SK-N-SH (cell line): ENCODE measurements at regions not wholly inside any gene's neighbourhood (a gene's known extent, or its start where the extent isn't known, plus 50 kb on each side); places are given as distances from the start of the nearest gene placed in this dataset.

Experiments used
- CTCF ChIA-PET: fragments of 300-600, 350-600 bp; formaldehyde crosslinking; extraction: SDS; loops from one replicate; lab custom pipeline; 2021; lab: Yijun Ruan, JAX
- POLR2A ChIA-PET: fragments of 350-600 bp; sonication (Branson Sonifier 250); formaldehyde crosslinking; extraction: SDS; loops from one replicate; lab custom pipeline; 2020; ENCODE audit warnings: antibody characterized with exemption, inconsistent platforms; lab: Yijun Ruan, JAX
- DNase-seq: peaks from one replicate; pipeline ENCODE4 v3.0.0; 2012
- H2AFZ ChIP-seq: fragments of 200-600 bp; sonication (generic); 2 replicates; pipeline ENCODE4 v1.8.1; 2016; ENCODE audit warnings: antibody characterized with exemption, mild to moderate bottlenecking, low read depth
- H3F3A ChIP-seq: fragments of 200-600 bp; sonication (generic); replicated peaks from 2 replicates; pipeline ENCODE3; 2016; ENCODE audit warnings: antibody characterized with exemption, mild to moderate bottlenecking; ENCODE audit not compliant: insufficient read depth
- H3K27ac ChIP-seq, 2 experiments: fragments of 200-500 bp in 1 of 2; fragments of 200-600 bp in 1 of 2; sonication (Bioruptor generic) in 1 of 2; sonication (generic), shearing (Covaris generic) in 1 of 2; 2 replicates each; pipeline versions ENCODE4 v1.5.1 to v1.6.1; 2014 to 2016; ENCODE audit warnings: low read depth in 2 of 2, inconsistent platforms in 1 of 2, low read length in 1 of 2, mild to moderate bottlenecking in 1 of 2, mixed read lengths in 1 of 2
- H3K27me3 ChIP-seq: fragments of 200-600 bp; sonication (generic), shearing (Covaris generic); 2 replicates; pipeline ENCODE4 v1.6.1; 2016; ENCODE audit warnings: mixed run types; ENCODE audit not compliant: insufficient read depth
- H3K36me3 ChIP-seq, 2 experiments: fragments of 200-500 bp in 1 of 2; fragments of 200-600 bp in 1 of 2; sonication (Bioruptor generic) in 1 of 2; sonication (generic) in 1 of 2; replicated peaks in 1 of 2; 2 replicates each; pipeline versions ENCODE3 to v1.5.1; 2014 to 2016; ENCODE audit warnings: low read length in 1 of 2, mild to moderate bottlenecking in 1 of 2; ENCODE audit not compliant: insufficient read depth in 2 of 2, control insufficient read depth in 1 of 2
- H3K4me1 ChIP-seq, 2 experiments: fragments of 200-500 bp in 1 of 2; fragments of 200-600 bp in 1 of 2; sonication (Bioruptor generic) in 1 of 2; sonication (generic), shearing (Covaris generic) in 1 of 2; 2 replicates each; pipeline versions ENCODE4 v1.5.1 to v1.6.1; 2014 to 2016; ENCODE audit warnings: low read depth in 1 of 2, low read length in 1 of 2, mixed run types in 1 of 2; ENCODE audit not compliant: insufficient read depth in 2 of 2, control insufficient read depth in 1 of 2
- H3K4me2 ChIP-seq: fragments of 200-600 bp; sonication (generic), shearing (Covaris generic); 2 replicates; pipeline ENCODE4 v1.6.1; 2017; ENCODE audit warnings: mixed run types
- H3K4me3 ChIP-seq, 2 experiments: fragments of 200-500 bp in 1 of 2; fragments of 200-600 bp in 1 of 2; sonication (Bioruptor generic) in 1 of 2; sonication (generic), shearing (Covaris generic) in 1 of 2; 2 replicates each; pipeline versions ENCODE4 v1.5.1 to v1.8.1; 2014 to 2016; ENCODE audit warnings: low read depth in 2 of 2, inconsistent platforms in 1 of 2, low read length in 1 of 2, mild to moderate bottlenecking in 1 of 2, mixed read lengths in 1 of 2, moderate library complexity in 1 of 2
- H3K79me2 ChIP-seq: fragments of 200-600 bp; sonication (generic); 2 replicates; pipeline ENCODE4 v1.8.1; 2017; ENCODE audit warnings: mild to moderate bottlenecking; ENCODE audit not compliant: insufficient read depth
- H3K9ac ChIP-seq: fragments of 200-600 bp; sonication (generic); 2 replicates; pipeline ENCODE4 v1.6.1; 2017; ENCODE audit warnings: mixed run types
- H3K9me2 ChIP-seq: fragments of 200-600 bp; sonication (generic); 2 replicates; pipeline ENCODE4 v1.6.1; 2017; ENCODE audit warnings: mixed run types
- H3K9me3 ChIP-seq: fragments of 200-600 bp; sonication (generic); 2 replicates; pipeline ENCODE4 v1.6.1; 2017; ENCODE audit warnings: mixed run types, mild to moderate bottlenecking, moderate library complexity
- H4K20me1 ChIP-seq: fragments of 200-600 bp; sonication (generic); 2 replicates; pipeline ENCODE4 v1.6.1; 2017; ENCODE audit warnings: mild to moderate bottlenecking, mixed run types; ENCODE audit not compliant: insufficient read depth
- CHD2 ChIP-seq: fragments of 150-350 bp; IDR thresholded peaks from 2 replicates; pipeline ENCODE4 v1.6.1; 2018; ENCODE audit warnings: low read length; ENCODE audit not compliant: partially characterized antibody
- ELF1 ChIP-seq: IDR thresholded peaks from 2 replicates; pipeline ENCODE4 v1.4.0; 2012
- FOXJ3 ChIP-seq: sonication (generic); formaldehyde crosslinking; IDR thresholded peaks from 2 replicates; pipeline ENCODE4 v1.5.1; 2020; ENCODE audit warnings: mild to moderate bottlenecking, missing genetic modification reagents
- JUND ChIP-seq: IDR thresholded peaks from 2 replicates; pipeline ENCODE4 v1.4.0; 2012
- MEF2A ChIP-seq: IDR thresholded peaks from 2 replicates; pipeline ENCODE4 v1.4.0; 2012; ENCODE audit warnings: low read depth, borderline replicate concordance
- MXI1 ChIP-seq: IDR thresholded peaks from 2 replicates; pipeline ENCODE4 v1.6.1; 2012; ENCODE audit warnings: mild to moderate bottlenecking, low read depth, low read length, improper control_type of control experiment
- POLR2AphosphoS5 ChIP-seq: IDR thresholded peaks from 2 replicates; pipeline ENCODE4 v1.6.1; 2012; ENCODE audit warnings: low read depth, low read length
- RAD21 ChIP-seq: IDR thresholded peaks from 2 replicates; pipeline ENCODE4 v1.6.1; 2012; ENCODE audit warnings: mild to moderate bottlenecking, low read length
- RCOR1 ChIP-seq: fragments of 150-350 bp; IDR thresholded peaks from 2 replicates; pipeline ENCODE4 v1.6.1; 2017; ENCODE audit warnings: antibody characterized with exemption, low read length
- RFX5 ChIP-seq: IDR thresholded peaks from 2 replicates; pipeline ENCODE4 v1.6.1; 2012; ENCODE audit warnings: mild to moderate bottlenecking, improper control_type of control experiment, low read length
- SMC3 ChIP-seq: IDR thresholded peaks from 2 replicates; pipeline ENCODE4 v1.6.1; 2012; ENCODE audit warnings: low read depth, low read length, improper control_type of control experiment
- TAF1 ChIP-seq: IDR thresholded peaks from 2 replicates; pipeline ENCODE4 v1.6.1; 2012; ENCODE audit warnings: low read depth, mild to moderate bottlenecking, low read length, moderate library complexity, borderline replicate concordance
- TEAD4 ChIP-seq: IDR thresholded peaks from 2 replicates; pipeline ENCODE4 v1.4.0; 2012; ENCODE audit warnings: mild to moderate bottlenecking, borderline replicate concordance; ENCODE audit not compliant: insufficient read depth
- WGBS: methylation state at CpG from one replicate; pipeline ENCODE4 v1.1.6; 2017; ENCODE audit warnings: low lambda C conversion rate; 5-methylcytosine and 5-hydroxymethylcytosine counted together
- TF ChIP-seq, protein P1 (sequence below): fragments of 150-350 bp; IDR thresholded peaks from 2 replicates; pipeline ENCODE4 v1.6.1; 2017; ENCODE audit warnings: antibody characterized with exemption, low read length, low read depth, borderline replicate concordance
- TF ChIP-seq, protein P2 (sequence below): IDR thresholded peaks from 2 replicates; pipeline ENCODE4 v1.4.0; 2012; ENCODE audit warnings: low read depth, borderline replicate concordance
- TF ChIP-seq, protein P3 (sequence below): fragments of 150-350 bp; IDR thresholded peaks from 2 replicates; pipeline ENCODE4 v1.6.1; 2016; ENCODE audit warnings: mild to moderate bottlenecking, low read depth, low read length
- TF ChIP-seq, protein P4 (sequence below): IDR thresholded peaks from 2 replicates; pipeline ENCODE4 v1.4.0; 2012; ENCODE audit warnings: low read depth
- TF ChIP-seq, protein P5 (sequence below): IDR thresholded peaks from 2 replicates; pipeline ENCODE4 v1.4.0; 2012; ENCODE audit warnings: low read depth, borderline replicate concordance

DNA sequence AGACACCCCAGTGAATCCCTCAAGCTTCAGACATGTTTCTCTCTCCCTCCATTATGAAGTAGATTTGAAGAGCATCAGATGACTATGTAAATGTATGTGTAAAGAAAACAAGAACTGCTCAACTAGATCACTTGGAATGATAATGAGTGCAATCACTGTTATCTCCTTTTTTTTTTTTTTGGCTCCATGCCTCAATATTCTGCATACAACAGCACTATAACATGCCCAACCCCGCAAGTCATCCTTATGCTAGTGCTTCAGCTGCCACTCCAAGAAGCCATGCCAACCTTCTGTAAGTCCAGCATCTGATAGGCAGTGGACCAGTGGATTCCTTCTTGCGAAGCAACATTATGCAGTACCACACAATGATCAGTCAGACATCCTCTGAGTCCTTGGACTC, 133.7 kb downstream of the TFPI2 start (continued):
- no peak for TF ChIP-seq RCOR1
- TF ChIP-seq RFX5 = no peak
- no peak for TF ChIP-seq MXI1
- TF ChIP-seq, protein P1, sequence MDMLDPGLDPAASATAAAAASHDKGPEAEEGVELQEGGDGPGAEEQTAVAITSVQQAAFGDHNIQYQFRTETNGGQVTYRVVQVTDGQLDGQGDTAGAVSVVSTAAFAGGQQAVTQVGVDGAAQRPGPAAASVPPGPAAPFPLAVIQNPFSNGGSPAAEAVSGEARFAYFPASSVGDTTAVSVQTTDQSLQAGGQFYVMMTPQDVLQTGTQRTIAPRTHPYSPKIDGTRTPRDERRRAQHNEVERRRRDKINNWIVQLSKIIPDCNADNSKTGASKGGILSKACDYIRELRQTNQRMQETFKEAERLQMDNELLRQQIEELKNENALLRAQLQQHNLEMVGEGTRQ = no peak
- TF ChIP-seq RAD21 = no peak
- no peak for TF ChIP-seq POLR2AphosphoS5
- TF ChIP-seq SMC3 = no peak
- TF ChIP-seq, protein P2, sequence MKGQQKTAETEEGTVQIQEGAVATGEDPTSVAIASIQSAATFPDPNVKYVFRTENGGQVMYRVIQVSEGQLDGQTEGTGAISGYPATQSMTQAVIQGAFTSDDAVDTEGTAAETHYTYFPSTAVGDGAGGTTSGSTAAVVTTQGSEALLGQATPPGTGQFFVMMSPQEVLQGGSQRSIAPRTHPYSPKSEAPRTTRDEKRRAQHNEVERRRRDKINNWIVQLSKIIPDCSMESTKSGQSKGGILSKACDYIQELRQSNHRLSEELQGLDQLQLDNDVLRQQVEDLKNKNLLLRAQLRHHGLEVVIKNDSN = no peak

DNA sequence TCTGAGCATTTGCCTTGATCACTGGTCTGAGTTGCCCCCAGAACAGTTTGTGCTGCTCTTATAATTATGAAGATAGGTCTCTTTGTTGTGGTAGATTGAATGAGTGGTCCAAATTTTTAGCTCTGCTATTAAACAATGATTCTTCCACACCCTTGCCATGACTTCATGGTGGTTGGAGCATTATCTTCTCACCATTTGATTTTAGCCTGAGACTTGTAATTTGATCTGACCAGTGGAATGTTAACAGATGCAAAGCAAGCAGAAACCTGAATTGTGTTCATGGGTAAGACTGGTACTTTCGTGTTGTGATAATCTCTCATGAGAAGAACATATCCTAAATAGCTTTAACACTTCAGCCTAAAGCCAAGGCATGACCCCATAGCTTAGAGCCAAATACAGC, 139.1 kb downstream of the TFPI2 start:
- H3K79me2 ChIP-seq = no peaks in the 10 kb centered on the region
- H3K9ac ChIP-seq = no peak overlapping the region
- no peak overlapping the region for H3K27ac ChIP-seq
- no peaks in the 10 kb centered on the region for H4K20me1 ChIP-seq
- H3F3A ChIP-seq = no peaks in the 10 kb centered on the region
- no peaks in the 10 kb centered on the region for H3K27me3 ChIP-seq
- CTCF ChIA-PET = interaction anchor here (0.9 to 1.8 kb wide), 3 partner anchors 9 to 644 kb away, joined by 3 to 6 read pairs (median 3); partner anchors contain the start of gene COL1A2
- no peak overlapping the region for H3K4me3 ChIP-seq
- 62% methylated on average over 1 of the region's 1 CpG for WGBS
- H3K36me3 ChIP-seq = no peaks in the 10 kb centered on the region
- no peak overlapping the region for H3K4me2 ChIP-seq
- no peaks in the 10 kb centered on the region for H3K9me3 ChIP-seq
- H2AFZ ChIP-seq = no peak overlapping the region
- TF ChIP-seq SMC3 (no peak), RAD21 (no peak), TAF1 (no peak), CHD2 (no peak), MEF2A (no peak), FOXJ3 (CRISPR knock-in tag) (no peak), POLR2AphosphoS5 (no peak)
- TF ChIP-seq, protein P3, sequence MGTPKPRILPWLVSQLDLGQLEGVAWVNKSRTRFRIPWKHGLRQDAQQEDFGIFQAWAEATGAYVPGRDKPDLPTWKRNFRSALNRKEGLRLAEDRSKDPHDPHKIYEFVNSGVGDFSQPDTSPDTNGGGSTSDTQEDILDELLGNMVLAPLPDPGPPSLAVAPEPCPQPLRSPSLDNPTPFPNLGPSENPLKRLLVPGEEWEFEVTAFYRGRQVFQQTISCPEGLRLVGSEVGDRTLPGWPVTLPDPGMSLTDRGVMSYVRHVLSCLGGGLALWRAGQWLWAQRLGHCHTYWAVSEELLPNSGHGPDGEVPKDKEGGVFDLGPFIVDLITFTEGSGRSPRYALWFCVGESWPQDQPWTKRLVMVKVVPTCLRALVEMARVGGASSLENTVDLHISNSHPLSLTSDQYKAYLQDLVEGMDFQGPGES = no peak
- peaks cover 0 to 3% of the 10 kb centered on the region in 2 experiments; a peak in 1 of 4 replicates for H3K4me1 ChIP-seq
- POLR2A ChIA-PET = no interaction called here
- H3K9me2 ChIP-seq = no peaks in the 10 kb centered on the region
- no peak for DNase-seq

DNA sequence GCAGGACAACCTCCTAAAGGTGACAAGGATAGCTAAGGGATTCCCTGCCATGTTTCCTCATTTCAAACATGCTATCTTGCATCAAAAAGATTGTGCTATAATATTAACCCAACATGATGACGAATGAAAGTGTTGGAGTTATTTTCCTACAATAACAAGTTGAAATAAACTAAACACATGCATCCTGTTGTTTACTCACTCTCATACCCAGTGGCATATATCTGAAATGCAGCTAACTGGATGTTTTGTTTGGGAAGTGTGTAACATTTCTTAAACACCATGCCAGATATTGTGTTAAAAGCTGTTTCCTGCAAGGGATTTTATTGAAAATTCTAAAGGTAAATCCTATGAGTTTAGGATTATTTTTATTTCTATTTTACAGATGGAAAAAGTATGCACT, 139.6 kb downstream of the TFPI2 start:
- Histone ChIP-seq H3K9me2 (no peaks in the 10 kb centered on the region), H3K9me3 (no peaks in the 10 kb centered on the region), H3K4me2 (no peak overlapping the region), H3K4me1 (peaks cover 0 to 3% of the 10 kb centered on the region in 2 experiments; a peak in 1 of 4 replicates), H3K4me3 (no peak overlapping the region), H2AFZ (no peak overlapping the region), H3K27me3 (no peaks in the 10 kb centered on the region), H4K20me1 (no peaks in the 10 kb centered on the region), H3K27ac (no peak overlapping the region), H3F3A (no peaks in the 10 kb centered on the region), H3K79me2 (no peaks in the 10 kb centered on the region), H3K36me3 (no peaks in the 10 kb centered on the region), H3K9ac (no peak overlapping the region)
- ChIA-PET POLR2A (no interaction called here), CTCF (interaction anchor here (1.0 to 1.8 kb wide), 2 partner anchors 9 to 12 kb away, joined by 3 to 6 read pairs; no protein-coding TSS in a partner anchor)
- WGBS = 50% methylated on average over 1 of the region's 1 CpG
- DNase-seq = no peak
- no peak for TF ChIP-seq JUND
- TF ChIP-seq POLR2AphosphoS5 = no peak
- TF ChIP-seq, protein P4, sequence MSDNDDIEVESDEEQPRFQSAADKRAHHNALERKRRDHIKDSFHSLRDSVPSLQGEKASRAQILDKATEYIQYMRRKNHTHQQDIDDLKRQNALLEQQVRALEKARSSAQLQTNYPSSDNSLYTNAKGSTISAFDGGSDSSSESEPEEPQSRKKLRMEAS = no peak
- TF ChIP-seq, protein P5, sequence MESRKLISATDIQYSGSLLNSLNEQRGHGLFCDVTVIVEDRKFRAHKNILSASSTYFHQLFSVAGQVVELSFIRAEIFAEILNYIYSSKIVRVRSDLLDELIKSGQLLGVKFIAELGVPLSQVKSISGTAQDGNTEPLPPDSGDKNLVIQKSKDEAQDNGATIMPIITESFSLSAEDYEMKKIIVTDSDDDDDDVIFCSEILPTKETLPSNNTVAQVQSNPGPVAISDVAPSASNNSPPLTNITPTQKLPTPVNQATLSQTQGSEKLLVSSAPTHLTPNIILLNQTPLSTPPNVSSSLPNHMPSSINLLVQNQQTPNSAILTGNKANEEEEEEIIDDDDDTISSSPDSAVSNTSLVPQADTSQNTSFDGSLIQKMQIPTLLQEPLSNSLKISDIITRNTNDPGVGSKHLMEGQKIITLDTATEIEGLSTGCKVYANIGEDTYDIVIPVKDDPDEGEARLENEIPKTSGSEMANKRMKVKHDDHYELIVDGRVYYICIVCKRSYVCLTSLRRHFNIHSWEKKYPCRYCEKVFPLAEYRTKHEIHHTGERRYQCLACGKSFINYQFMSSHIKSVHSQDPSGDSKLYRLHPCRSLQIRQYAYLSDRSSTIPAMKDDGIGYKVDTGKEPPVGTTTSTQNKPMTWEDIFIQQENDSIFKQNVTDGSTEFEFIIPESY = no peak
- TF ChIP-seq RAD21 = no peak
- TF ChIP-seq MEF2A = no peak
- no peak for TF ChIP-seq TEAD4
- TF ChIP-seq, protein P3 = no peak
- TF ChIP-seq, protein P1 = no peak
- no peak for TF ChIP-seq ELF1
- TF ChIP-seq RCOR1 = no peak
